CD4-positive, alpha-beta T cell (primary cell): ENCODE measurements at regions not wholly inside any gene's neighbourhood (a gene's known extent, or its start where the extent isn't known, plus 50 kb on each side); places are given as distances from the start of the nearest gene placed in this dataset.

ENCODE experiments used
- ATAC-seq: fragments of 200-7000 bp; cut with Tn5 transposase; one replicate; pipeline ENCODE4 v1.10.0; 2022; ENCODE audit warnings: mild to moderate bottlenecking; ENCODE audit not compliant: poor library complexity
- CTCF ChIA-PET: fragments of 350-600 bp; sonication (Branson Sonifier 250); formaldehyde crosslinking; loops from one replicate; lab custom pipeline; 2021; ENCODE audit warnings: antibody characterized with exemption, inconsistent platforms; lab: Charles Lee
- POLR2A ChIA-PET: fragments of 350-600 bp; sonication (Branson Sonifier 250); formaldehyde crosslinking; loops from one replicate; lab custom pipeline; 2021; ENCODE audit warnings: antibody characterized with exemption, inconsistent platforms; lab: Charles Lee
- DNase-seq, 14 experiments: peaks; one replicate each; pipeline ENCODE4 v3.0.0-alpha.2; 2013 to 2020; ENCODE audit warnings: mixed read lengths in 2 of 14
- H3K27ac ChIP-seq, 2 donors: one replicate each; pipeline versions ENCODE4 v1.5.1 to v1.7.0; 2013; ENCODE audit warnings: low read length in 2 of 2, low read depth in 1 of 2, mild to moderate bottlenecking in 1 of 2
- H3K27me3 ChIP-seq, 2 experiments: 1 replicate in 1 of 2; 2 replicates in 1 of 2; pipeline versions ENCODE4 v1.6.1 to v1.7.0; 2013; ENCODE audit warnings: low read length in 2 of 2, control low read depth in 1 of 2, mild to moderate bottlenecking in 1 of 2, moderate library complexity in 1 of 2; ENCODE audit not compliant: insufficient read depth in 2 of 2, control insufficient read depth in 1 of 2
- H3K36me3 ChIP-seq: one replicate; pipeline ENCODE4 v1.6.1; 2013; ENCODE audit warnings: low read length, control low read depth; ENCODE audit not compliant: insufficient read depth
- H3K4me1 ChIP-seq: one replicate; pipeline ENCODE4 v1.6.1; 2013; ENCODE audit warnings: low read length, control low read depth; ENCODE audit not compliant: insufficient read depth
- H3K4me3 ChIP-seq: one replicate; pipeline ENCODE4 v1.5.1; 2013; ENCODE audit warnings: mild to moderate bottlenecking, low read length, moderate library complexity
- H3K9me3 ChIP-seq, 2 experiments: 1 replicate in 1 of 2; 2 replicates in 1 of 2; pipeline versions ENCODE4 v1.6.1 to v1.7.0; 2013; ENCODE audit warnings: low read length in 2 of 2, mild to moderate bottlenecking in 2 of 2, control low read depth in 1 of 2, moderate library complexity in 1 of 2; ENCODE audit not compliant: control insufficient read depth in 1 of 2, insufficient read depth in 1 of 2
- H3K27ac Mint-ChIP-seq: one replicate; pipeline ENCODE4 v1.8.0; 2020; ENCODE audit warnings: mixed read lengths
- H3K27me3 Mint-ChIP-seq: one replicate; pipeline ENCODE4 v1.8.0; 2021; ENCODE audit warnings: mixed read lengths
- H3K36me3 Mint-ChIP-seq: one replicate; pipeline ENCODE4 v1.8.0; 2021; ENCODE audit warnings: low read depth, mixed read lengths
- H3K4me1 Mint-ChIP-seq: one replicate; pipeline ENCODE4 v1.8.0; 2021; ENCODE audit warnings: low read depth, mixed read lengths
- H3K4me3 Mint-ChIP-seq: one replicate; pipeline ENCODE4 v1.8.0; 2020; ENCODE audit warnings: mild to moderate bottlenecking, mixed read lengths
- H3K9me3 Mint-ChIP-seq: one replicate; pipeline ENCODE4 v1.8.0; 2020; ENCODE audit warnings: mixed read lengths
- intact Hi-C, 2 experiments: fragments of 100-400 bp; cut with DNase I in 1 of 2; cut with micrococcal nuclease in 1 of 2; formaldehyde crosslinking; loops; one replicate each; pipeline versions ENCODE4 v1.15.1 to v1.9.0; 2023 to 2025; cut with DNase I, micrococcal nuclease
- TF ChIP-seq, protein P1 (sequence below): fragments of 200-600 bp; IDR thresholded peaks from one replicate; pipeline ENCODE4 v1.8.0; 2022; ENCODE audit warnings: antibody characterized with exemption, mild to moderate bottlenecking

DNA sequence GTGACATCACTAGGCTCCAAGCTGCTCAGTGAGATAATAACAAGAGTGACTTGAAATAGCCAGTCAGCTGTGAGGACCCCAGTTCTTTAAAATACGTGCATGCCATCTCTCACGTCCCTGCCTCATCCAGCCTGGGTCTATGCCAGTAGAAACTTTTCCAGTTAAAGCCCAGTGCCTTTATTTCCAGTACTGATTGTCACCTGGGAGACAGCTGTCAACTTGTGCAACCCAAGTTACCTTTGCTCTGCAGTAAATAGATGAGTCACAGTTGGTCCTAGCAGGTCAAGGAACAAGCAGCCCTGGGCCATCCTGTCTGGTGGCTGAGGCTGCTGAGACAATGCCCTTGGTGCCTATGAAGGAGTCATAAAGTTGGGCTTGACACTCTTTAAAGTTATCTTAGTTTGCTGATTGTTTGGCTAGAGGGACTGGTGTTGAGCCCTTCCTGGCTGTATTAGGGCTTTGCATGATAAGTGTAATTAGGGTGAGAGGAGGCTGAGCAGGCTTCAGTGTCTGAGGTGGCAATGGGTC lies 228.7 kb downstream of the LACC1 start:
- H3K27me3 ChIP-seq, result peaks cover 0 to 6% of the 10 kb centered on the region in 2 experiments
- CTCF ChIA-PET, result no interaction called here
- intact Hi-C loops, result no loop called here
- H3K4me3 ChIP-seq, result no peak overlapping the region
- H3K4me1 Mint-ChIP-seq, result no peaks in the 10 kb centered on the region
- H3K36me3 ChIP-seq, result no peaks in the 10 kb centered on the region
- TF ChIP-seq, protein P1, sequence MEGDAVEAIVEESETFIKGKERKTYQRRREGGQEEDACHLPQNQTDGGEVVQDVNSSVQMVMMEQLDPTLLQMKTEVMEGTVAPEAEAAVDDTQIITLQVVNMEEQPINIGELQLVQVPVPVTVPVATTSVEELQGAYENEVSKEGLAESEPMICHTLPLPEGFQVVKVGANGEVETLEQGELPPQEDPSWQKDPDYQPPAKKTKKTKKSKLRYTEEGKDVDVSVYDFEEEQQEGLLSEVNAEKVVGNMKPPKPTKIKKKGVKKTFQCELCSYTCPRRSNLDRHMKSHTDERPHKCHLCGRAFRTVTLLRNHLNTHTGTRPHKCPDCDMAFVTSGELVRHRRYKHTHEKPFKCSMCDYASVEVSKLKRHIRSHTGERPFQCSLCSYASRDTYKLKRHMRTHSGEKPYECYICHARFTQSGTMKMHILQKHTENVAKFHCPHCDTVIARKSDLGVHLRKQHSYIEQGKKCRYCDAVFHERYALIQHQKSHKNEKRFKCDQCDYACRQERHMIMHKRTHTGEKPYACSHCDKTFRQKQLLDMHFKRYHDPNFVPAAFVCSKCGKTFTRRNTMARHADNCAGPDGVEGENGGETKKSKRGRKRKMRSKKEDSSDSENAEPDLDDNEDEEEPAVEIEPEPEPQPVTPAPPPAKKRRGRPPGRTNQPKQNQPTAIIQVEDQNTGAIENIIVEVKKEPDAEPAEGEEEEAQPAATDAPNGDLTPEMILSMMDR, result no peak
- DNase-seq (no peak), ATAC-seq (no peak)
- H3K27ac Mint-ChIP-seq, result no peak overlapping the region
- POLR2A ChIA-PET, result no interaction called here
- H3K9me3 Mint-ChIP-seq, result no peaks in the 10 kb centered on the region
- no peak overlapping the region for H3K27ac ChIP-seq
- no peak overlapping the region for H3K4me3 Mint-ChIP-seq
- no peaks in the 10 kb centered on the region for H3K9me3 ChIP-seq
- peaks cover 9% of the 10 kb centered on the region for H3K27me3 Mint-ChIP-seq
- H3K36me3 Mint-ChIP-seq, result no peaks in the 10 kb centered on the region
- no peaks in the 10 kb centered on the region for H3K4me1 ChIP-seq

DNA sequence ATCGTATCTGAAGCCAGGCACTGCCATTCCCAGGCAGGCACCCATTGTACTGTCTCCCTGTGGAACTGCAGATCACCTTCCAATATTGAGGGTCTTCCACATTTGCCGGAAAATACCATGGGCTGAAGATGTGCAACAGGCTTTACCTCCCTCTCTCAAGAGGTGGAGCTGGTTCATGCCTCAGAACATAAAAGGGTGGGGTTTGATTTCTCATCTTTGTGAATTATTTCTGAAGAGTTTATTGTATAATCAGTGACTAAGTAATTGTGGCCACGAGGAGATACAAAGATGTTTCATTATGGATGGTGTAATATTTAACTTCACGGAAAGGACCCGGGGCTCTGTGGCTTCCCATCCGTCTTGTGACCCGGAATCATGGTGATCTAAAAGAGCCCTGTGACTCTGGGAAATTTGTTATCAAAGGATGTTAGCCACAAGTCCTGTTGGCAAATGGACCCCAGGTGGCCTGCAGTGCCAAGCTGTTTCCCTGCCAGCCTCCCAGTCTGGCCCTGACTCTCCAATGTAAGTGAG lies 230.5 kb downstream of the LACC1 start:
- no peak overlapping the region for H3K4me3 Mint-ChIP-seq
- H3K36me3 Mint-ChIP-seq, result no peaks in the 10 kb centered on the region

DNA sequence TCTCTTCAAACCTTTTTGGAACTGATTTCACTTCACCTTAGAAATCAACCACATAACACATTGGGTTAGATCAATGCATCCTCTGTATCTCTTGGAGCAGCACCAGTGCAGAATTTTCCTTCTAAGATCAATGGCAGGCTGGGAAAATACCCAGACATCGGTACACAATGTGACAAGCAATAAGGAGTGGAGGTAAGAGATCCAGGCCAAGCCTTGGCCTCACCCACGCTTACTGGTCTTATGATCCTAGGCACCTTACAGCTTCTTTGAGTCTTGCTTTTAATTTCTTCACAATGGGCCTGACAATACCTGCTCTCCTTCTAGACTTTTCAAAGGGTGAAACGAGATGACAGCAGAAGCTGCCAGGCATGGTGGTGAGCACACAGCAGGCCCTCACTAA lies 232.0 kb downstream of the LACC1 start:
- ATAC-seq (no peak), DNase-seq (no peak)
- TF ChIP-seq, protein P1, result no peak
- Mint-ChIP-seq H3K4me1 (peaks cover 3% of the 10 kb centered on the region), H3K27ac (no peak overlapping the region), H3K9me3 (no peaks in the 10 kb centered on the region), H3K27me3 (peaks cover 4% of the 10 kb centered on the region), H3K36me3 (no peaks in the 10 kb centered on the region), H3K4me3 (no peak overlapping the region)
- H3K36me3 ChIP-seq, result no peaks in the 10 kb centered on the region
- CTCF ChIA-PET, result no interaction called here
- intact Hi-C loops, result no loop called here
- no peak overlapping the region for H3K27ac ChIP-seq
- no peaks in the 10 kb centered on the region for H3K9me3 ChIP-seq
- H3K4me3 ChIP-seq, result no peak overlapping the region
- H3K27me3 ChIP-seq, result no peaks in the 10 kb centered on the region
- H3K4me1 ChIP-seq, result peaks cover 2% of the 10 kb centered on the region
- POLR2A ChIA-PET, result no interaction called here

More for the DNA sequence above, 230.5 kb downstream of the LACC1 start:
- DNase-seq (no peak), ATAC-seq (no peak)
- Mint-ChIP-seq H3K9me3 (no peaks in the 10 kb centered on the region), H3K27ac (no peak overlapping the region), H3K27me3 (peaks cover 4% of the 10 kb centered on the region), H3K4me1 (no peaks in the 10 kb centered on the region)
- Histone ChIP-seq H3K4me3 (no peak overlapping the region), H3K9me3 (no peaks in the 10 kb centered on the region), H3K27ac (no peak overlapping the region), H3K36me3 (no peaks in the 10 kb centered on the region), H3K27me3 (peaks cover 0 to under 1% of the 10 kb centered on the region in 2 experiments), H3K4me1 (no peaks in the 10 kb centered on the region)
- intact Hi-C loops, result no loop called here
- TF ChIP-seq, protein P1, result no peak
- CTCF ChIA-PET, result no interaction called here
- POLR2A ChIA-PET, result no interaction called here
